ENCODE measurements at regions not wholly inside any gene's neighbourhood (a gene's known extent, or its start where the extent isn't known, plus 50 kb on each side); places are given as distances from the start of the nearest gene placed in this dataset.

GRCh38 chr6:120173250-120173649, 823.7 kb upstream of the MAN1A1 start:
- no peak for TF ChIP-seq PRRX2 (CRISPR knock-in tag; IDR thresholded peaks at IDR 0.05)
- no peak for TF ChIP-seq CTCF (IDR thresholded peaks at IDR 0.05)
- TF ChIP-seq FOXP1 (CRISPR knock-in tag; IDR thresholded peaks at IDR 0.05; ENCODE audit: borderline replicate concordance) = no peak
- TF ChIP-seq, protein P1, sequence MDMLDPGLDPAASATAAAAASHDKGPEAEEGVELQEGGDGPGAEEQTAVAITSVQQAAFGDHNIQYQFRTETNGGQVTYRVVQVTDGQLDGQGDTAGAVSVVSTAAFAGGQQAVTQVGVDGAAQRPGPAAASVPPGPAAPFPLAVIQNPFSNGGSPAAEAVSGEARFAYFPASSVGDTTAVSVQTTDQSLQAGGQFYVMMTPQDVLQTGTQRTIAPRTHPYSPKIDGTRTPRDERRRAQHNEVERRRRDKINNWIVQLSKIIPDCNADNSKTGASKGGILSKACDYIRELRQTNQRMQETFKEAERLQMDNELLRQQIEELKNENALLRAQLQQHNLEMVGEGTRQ (CRISPR knock-in tag; IDR thresholded peaks at IDR 0.05) = no peak
- no peak for TF ChIP-seq MYBL2 (CRISPR knock-in tag; IDR thresholded peaks at IDR 0.05)
- TF ChIP-seq, protein P2, sequence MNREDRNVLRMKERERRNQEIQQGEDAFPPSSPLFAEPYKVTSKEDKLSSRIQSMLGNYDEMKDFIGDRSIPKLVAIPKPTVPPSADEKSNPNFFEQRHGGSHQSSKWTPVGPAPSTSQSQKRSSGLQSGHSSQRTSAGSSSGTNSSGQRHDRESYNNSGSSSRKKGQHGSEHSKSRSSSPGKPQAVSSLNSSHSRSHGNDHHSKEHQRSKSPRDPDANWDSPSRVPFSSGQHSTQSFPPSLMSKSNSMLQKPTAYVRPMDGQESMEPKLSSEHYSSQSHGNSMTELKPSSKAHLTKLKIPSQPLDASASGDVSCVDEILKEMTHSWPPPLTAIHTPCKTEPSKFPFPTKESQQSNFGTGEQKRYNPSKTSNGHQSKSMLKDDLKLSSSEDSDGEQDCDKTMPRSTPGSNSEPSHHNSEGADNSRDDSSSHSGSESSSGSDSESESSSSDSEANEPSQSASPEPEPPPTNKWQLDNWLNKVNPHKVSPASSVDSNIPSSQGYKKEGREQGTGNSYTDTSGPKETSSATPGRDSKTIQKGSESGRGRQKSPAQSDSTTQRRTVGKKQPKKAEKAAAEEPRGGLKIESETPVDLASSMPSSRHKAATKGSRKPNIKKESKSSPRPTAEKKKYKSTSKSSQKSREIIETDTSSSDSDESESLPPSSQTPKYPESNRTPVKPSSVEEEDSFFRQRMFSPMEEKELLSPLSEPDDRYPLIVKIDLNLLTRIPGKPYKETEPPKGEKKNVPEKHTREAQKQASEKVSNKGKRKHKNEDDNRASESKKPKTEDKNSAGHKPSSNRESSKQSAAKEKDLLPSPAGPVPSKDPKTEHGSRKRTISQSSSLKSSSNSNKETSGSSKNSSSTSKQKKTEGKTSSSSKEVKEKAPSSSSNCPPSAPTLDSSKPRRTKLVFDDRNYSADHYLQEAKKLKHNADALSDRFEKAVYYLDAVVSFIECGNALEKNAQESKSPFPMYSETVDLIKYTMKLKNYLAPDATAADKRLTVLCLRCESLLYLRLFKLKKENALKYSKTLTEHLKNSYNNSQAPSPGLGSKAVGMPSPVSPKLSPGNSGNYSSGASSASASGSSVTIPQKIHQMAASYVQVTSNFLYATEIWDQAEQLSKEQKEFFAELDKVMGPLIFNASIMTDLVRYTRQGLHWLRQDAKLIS (CRISPR knock-in tag; IDR thresholded peaks at IDR 0.05; ENCODE audit: borderline replicate concordance) = no peak
- TF ChIP-seq KAT7 (CRISPR knock-in tag; IDR thresholded peaks at IDR 0.05; ENCODE audit: borderline replicate concordance) = no peak
- no peak for TF ChIP-seq SP1 (CRISPR knock-in tag; conservative IDR thresholded peaks at IDR 0.05)
- TF ChIP-seq, protein P3, sequence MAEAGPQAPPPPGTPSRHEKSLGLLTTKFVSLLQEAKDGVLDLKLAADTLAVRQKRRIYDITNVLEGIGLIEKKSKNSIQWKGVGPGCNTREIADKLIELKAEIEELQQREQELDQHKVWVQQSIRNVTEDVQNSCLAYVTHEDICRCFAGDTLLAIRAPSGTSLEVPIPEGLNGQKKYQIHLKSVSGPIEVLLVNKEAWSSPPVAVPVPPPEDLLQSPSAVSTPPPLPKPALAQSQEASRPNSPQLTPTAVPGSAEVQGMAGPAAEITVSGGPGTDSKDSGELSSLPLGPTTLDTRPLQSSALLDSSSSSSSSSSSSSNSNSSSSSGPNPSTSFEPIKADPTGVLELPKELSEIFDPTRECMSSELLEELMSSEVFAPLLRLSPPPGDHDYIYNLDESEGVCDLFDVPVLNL (CRISPR knock-in tag; IDR thresholded peaks at IDR 0.05; ENCODE audit: borderline replicate concordance, low read depth) = no peak
- TF ChIP-seq USF1 (CRISPR knock-in tag; IDR thresholded peaks at IDR 0.05) = no peak
- TF ChIP-seq, protein P4, sequence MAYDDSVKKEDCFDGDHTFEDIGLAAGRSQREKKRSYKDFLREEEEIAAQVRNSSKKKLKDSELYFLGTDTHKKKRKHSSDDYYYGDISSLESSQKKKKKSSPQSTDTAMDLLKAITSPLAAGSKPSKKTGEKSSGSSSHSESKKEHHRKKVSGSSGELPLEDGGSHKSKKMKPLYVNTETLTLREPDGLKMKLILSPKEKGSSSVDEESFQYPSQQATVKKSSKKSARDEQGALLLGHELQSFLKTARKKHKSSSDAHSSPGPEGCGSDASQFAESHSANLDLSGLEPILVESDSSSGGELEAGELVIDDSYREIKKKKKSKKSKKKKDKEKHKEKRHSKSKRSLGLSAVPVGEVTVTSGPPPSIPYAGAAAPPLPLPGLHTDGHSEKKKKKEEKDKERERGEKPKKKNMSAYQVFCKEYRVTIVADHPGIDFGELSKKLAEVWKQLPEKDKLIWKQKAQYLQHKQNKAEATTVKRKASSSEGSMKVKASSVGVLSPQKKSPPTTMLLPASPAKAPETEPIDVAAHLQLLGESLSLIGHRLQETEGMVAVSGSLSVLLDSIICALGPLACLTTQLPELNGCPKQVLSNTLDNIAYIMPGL (CRISPR knock-in tag; IDR thresholded peaks at IDR 0.05) = no peak
- no peak for TF ChIP-seq MLX (CRISPR knock-in tag; IDR thresholded peaks at IDR 0.05)
